Heart left ventricle (tissue), 16 donors: ENCODE measurements at regions not wholly inside any gene's neighbourhood (a gene's known extent, or its start where the extent isn't known, plus 50 kb on each side); places are given as distances from the start of the nearest gene placed in this dataset.

Source experiments
- ATAC-seq, 4 donors: fragments of 200-7000 bp; cut with Tn5 transposase; one replicate each; pipeline ENCODE4 v1.9.1; 2020 to 2022; ENCODE audit warnings: moderate library complexity in 4 of 4, mild to moderate bottlenecking in 3 of 4, moderate number of reproducible peaks in 1 of 4
- DNase-seq, 5 donors: peaks; one replicate each; pipeline ENCODE4 v3.0.0-alpha.2; 2020
- H3K27ac ChIP-seq, 12 donors: fragments of 200-600 bp; sonication (generic) in 4 of 12; one replicate each; pipeline versions ENCODE4 v1.5.0 to v1.8.0; 2016 to 2022; ENCODE audit warnings: mild to moderate bottlenecking in 2 of 12
- H3K27me3 ChIP-seq, 9 donors: fragments of 200-600 bp; sonication (generic) in 2 of 9; one replicate each; pipeline versions ENCODE4 v1.5.1 to v1.8.0; 2016 to 2022; ENCODE audit warnings: mild to moderate bottlenecking in 3 of 9
- H3K36me3 ChIP-seq, 9 donors: fragments of 200-600 bp; sonication (generic) in 2 of 9; one replicate each; pipeline versions ENCODE4 v1.5.0 to v1.8.0; 2018 to 2022; ENCODE audit warnings: mild to moderate bottlenecking in 2 of 9
- H3K4me1 ChIP-seq, 12 donors: fragments of 200-600 bp; sonication (generic) in 4 of 12; one replicate each; pipeline versions ENCODE4 v1.5.0 to v1.8.0; 2016 to 2022; ENCODE audit warnings: mild to moderate bottlenecking in 3 of 12
- H3K4me3 ChIP-seq, 12 donors: fragments of 200-600 bp; sonication (generic) in 4 of 12; one replicate each; pipeline versions ENCODE4 v1.5.0 to v1.8.0; 2017 to 2022; ENCODE audit warnings: mild to moderate bottlenecking in 9 of 12, moderate library complexity in 4 of 12
- H3K9me3 ChIP-seq, 12 donors: fragments of 200-600 bp; sonication (generic) in 4 of 12; one replicate each; pipeline versions ENCODE4 v1.5.0 to v1.8.0; 2016 to 2022; ENCODE audit warnings: mild to moderate bottlenecking in 1 of 12
- CTCF ChIP-seq, 12 donors: fragments of 200-600 bp; sonication (generic) in 4 of 12; IDR thresholded peaks; one replicate each; pipeline versions ENCODE4 v1.5.0 to v1.8.0; 2018 to 2022; ENCODE audit warnings: antibody characterized with exemption in 12 of 12, mild to moderate bottlenecking in 5 of 12
- POLR2A ChIP-seq, 2 donors: fragments of 450-650 bp; IDR thresholded peaks; one replicate each; pipeline ENCODE4 v1.6.1; 2017; ENCODE audit warnings: antibody characterized with exemption in 2 of 2, mild to moderate bottlenecking in 2 of 2, moderate library complexity in 2 of 2
- WGBS, 4 donors: extraction: QIAGEN DNeasy Blood & Tissue Kit in 2 of 4; methylation state at CpG; one replicate each; pipeline versions ENCODE4 v1.1.5 to v1.1.7; 2013 to 2018; 5-methylcytosine and 5-hydroxymethylcytosine counted together
- intact Hi-C, 10 donors: fragments of 100-400 bp; cut with DNase I; formaldehyde crosslinking; loops; one replicate each; pipeline versions ENCODE4 v1.11.1 to v1.14.2; 2022
- donor health status: ischemic (EF 13 %, LVEDD 7.1; RV severe dilation, severe dysfunction).
- donor health status: healthy with polysubstance abuse.
- donor health status: DM: no; HTN: yes; CAD: no.
- donor health status: DM: no; HTN: no; CAD: no.
- donor health status: ischemic (EF 25% LVEDD 6.9; RV normal size, moderate dysfunction).
- donor health status: ischemic (EF 25% LVEDD 5.7; RV mildly dilated, moderate dysfunction).
- donor health status: healthy.
- donor health status: DM: yes; HTN: yes; CAD: no.
- donor health status: ischemic (EF 35%, LVEDD 5.7; RV mildly dilated, moderate dysfunction).
- donor health status: nonischemic (EF 11% LVEDD 7.7; RV severe dilation, severe dysfunction).
- donor health status: DM: yes; HTN: yes; CAD: no.
- donor health status: PGD.
- donor health status: ischemic (EF 29% LVEDD 5.4; RV normal size, mild dysfunction).
- donor health status: nonischemic (EF 23%, LVEDD 6.1; RV moderate dilation, normal function).

- no peaks in the 10 kb centered on the region for H3K36me3 ChIP-seq
- H3K27me3 ChIP-seq: no peaks in the 10 kb centered on the region
- no peak for TF ChIP-seq POLR2A (IDR thresholded peaks at IDR 0.05)
- TF ChIP-seq CTCF (IDR thresholded peaks at IDR 0.05): no peak
- no peak overlapping the region for H3K27ac ChIP-seq
- intact Hi-C loops: loop anchor here in 3 of 10 donors (5.0 to 10.0 kb wide), 3 partner anchors 47 to 230 kb away; partner anchors contain the start of gene FAM43A (in 2 of the 3)
- no peak overlapping the region for H3K4me3 ChIP-seq
- 94 to 97% (median 96%) methylated on average over 7 to 9 of the region's 9 CpGs for WGBS, 4 donors
- H3K4me1 ChIP-seq: peaks cover 3 to 69% (median 59%) of the 10 kb centered on the region in 12 donors
- peaks cover 0 to 6% (median 0%) of the 10 kb centered on the region in 12 donors for H3K9me3 ChIP-seq
- DNase-seq (no peak), ATAC-seq (no peak)
Measured at GRCh38 chr3:194874783-194875182, 189.1 kb downstream of the FAM43A start.

GRCh38 chr3:194875581-194876402 lies 190.1 kb downstream of the FAM43A start:
- TF ChIP-seq CTCF (IDR thresholded peaks at IDR 0.05): no peak
- TF ChIP-seq POLR2A (IDR thresholded peaks at IDR 0.05): no peak
- H3K27ac ChIP-seq: peak overlapping the region in 1 of 12 donors; percentile 87
- DNase-seq: no peak
- H3K9me3 ChIP-seq: no peaks in the 10 kb centered on the region
- no peaks in the 10 kb centered on the region for H3K36me3 ChIP-seq
- intact Hi-C loops: loop anchor here in 2 of 10 donors (5.0 to 10.0 kb wide), 2 partner anchors 188 to 229 kb away; partner anchors contain the start of gene FAM43A (in 1 of the 2)
- 87 to 95% (median 90%) methylated on average over 20 of the region's 20 CpGs for WGBS, 4 donors
- H3K4me3 ChIP-seq: no peak overlapping the region
- peaks cover 6 to 73% (median 61%) of the 10 kb centered on the region in 12 donors for H3K4me1 ChIP-seq
- H3K27me3 ChIP-seq: no peaks in the 10 kb centered on the region
- ATAC-seq: no peak

- peak in 1 of 5 donors; percentile 57 for DNase-seq
- Histone ChIP-seq H3K9me3 (no peaks in the 10 kb centered on the region), H3K27me3 (no peaks in the 10 kb centered on the region), H3K4me1 (peaks cover 8 to 72% (median 61%) of the 10 kb centered on the region in 12 donors), H3K27ac (peak overlapping the region in 9 of 12 donors; percentile 13 to 87 (median 55)), H3K36me3 (no peaks in the 10 kb centered on the region), H3K4me3 (no peak overlapping the region)
- intact Hi-C loops: loop anchor here in 2 of 10 donors (5.0 to 10.0 kb wide), 2 partner anchors 189 to 228 kb away; partner anchors contain the start of gene FAM43A (in 1 of the 2)
- TF ChIP-seq POLR2A (IDR thresholded peaks at IDR 0.05): no peak
- no peak for TF ChIP-seq CTCF (IDR thresholded peaks at IDR 0.05)
- 55 to 61% (median 59%) methylated on average over 11 to 12 of the region's 12 CpGs for WGBS, 4 donors
- peak in 1 of 4 donors; percentile 18 for ATAC-seq
Measured at GRCh38 chr3:194876403-194877095, 190.9 kb downstream of the FAM43A start.
